ENCODE measurements at regions not wholly inside any gene's neighbourhood (a gene's known extent, or its start where the extent isn't known, plus 50 kb on each side); places are given as distances from the start of the nearest gene placed in this dataset.

DNA sequence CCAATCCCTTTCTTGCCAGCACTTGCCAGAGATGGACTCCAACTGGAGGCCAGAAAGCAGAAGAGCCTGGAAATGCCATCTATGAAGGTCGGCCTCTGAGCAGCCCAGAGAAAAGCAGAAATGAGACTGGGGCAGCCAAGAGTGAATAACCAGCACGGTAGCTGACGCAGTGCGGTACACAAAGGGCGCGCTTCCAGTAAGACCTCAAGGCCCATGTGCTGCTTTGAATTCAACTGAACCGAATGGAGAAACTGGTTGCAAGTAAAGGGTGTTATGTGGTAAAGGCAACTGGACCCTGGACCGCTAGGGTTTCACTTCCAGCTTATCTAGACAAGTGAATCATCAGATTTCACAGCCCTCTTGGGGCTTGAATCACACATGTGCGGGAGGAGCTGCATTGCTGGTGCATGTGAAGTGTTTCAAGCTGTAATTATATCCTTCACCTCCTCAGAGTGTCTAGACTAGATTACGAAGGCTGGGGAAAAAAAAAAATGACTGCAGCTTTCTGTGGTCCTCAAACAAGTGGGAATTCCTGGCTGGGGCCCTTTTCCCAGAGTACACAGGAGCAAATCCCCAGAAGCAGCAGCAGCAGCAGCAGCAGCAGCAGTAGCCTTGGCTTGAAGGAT is 128.9 kb downstream of the CCDC34 start:
- Histone ChIP-seq H3K4me1 (no peaks in the 10 kb centered on the region), H3K36me3 (no peaks in the 10 kb centered on the region), H3K4me3 (no peak overlapping the region), H3K27me3 (no peaks in the 10 kb centered on the region), H3K27ac (no peak overlapping the region), H3K9me3 (no peaks in the 10 kb centered on the region)
- TF ChIP-seq, protein P1, sequence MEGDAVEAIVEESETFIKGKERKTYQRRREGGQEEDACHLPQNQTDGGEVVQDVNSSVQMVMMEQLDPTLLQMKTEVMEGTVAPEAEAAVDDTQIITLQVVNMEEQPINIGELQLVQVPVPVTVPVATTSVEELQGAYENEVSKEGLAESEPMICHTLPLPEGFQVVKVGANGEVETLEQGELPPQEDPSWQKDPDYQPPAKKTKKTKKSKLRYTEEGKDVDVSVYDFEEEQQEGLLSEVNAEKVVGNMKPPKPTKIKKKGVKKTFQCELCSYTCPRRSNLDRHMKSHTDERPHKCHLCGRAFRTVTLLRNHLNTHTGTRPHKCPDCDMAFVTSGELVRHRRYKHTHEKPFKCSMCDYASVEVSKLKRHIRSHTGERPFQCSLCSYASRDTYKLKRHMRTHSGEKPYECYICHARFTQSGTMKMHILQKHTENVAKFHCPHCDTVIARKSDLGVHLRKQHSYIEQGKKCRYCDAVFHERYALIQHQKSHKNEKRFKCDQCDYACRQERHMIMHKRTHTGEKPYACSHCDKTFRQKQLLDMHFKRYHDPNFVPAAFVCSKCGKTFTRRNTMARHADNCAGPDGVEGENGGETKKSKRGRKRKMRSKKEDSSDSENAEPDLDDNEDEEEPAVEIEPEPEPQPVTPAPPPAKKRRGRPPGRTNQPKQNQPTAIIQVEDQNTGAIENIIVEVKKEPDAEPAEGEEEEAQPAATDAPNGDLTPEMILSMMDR (IDR thresholded peaks at IDR 0.05): no peak
- no peak for TF ChIP-seq POLR2A (IDR thresholded peaks at IDR 0.05)
- WGBS (ENCODE audit: insufficient coverage, low coverage, low lambda C conversion rate, missing lambda C conversion rate): 84% methylated on average over 10 of the region's 10 CpGs
- no peak for DNase-seq
- intact Hi-C loops (cut with DNase I): no loop called here
- ATAC-seq: no peak

- no peak for TF ChIP-seq POLR2A (IDR thresholded peaks at IDR 0.05)
- TF ChIP-seq, protein P1 (IDR thresholded peaks at IDR 0.05): no peak
- Histone ChIP-seq H3K9me3 (no peaks in the 10 kb centered on the region), H3K27ac (no peak overlapping the region), H3K4me3 (no peak overlapping the region), H3K4me1 (no peaks in the 10 kb centered on the region), H3K27me3 (no peaks in the 10 kb centered on the region), H3K36me3 (no peaks in the 10 kb centered on the region)
- 92% methylated on average over 1 of the region's 3 CpGs for WGBS (ENCODE audit: insufficient coverage, low coverage, low lambda C conversion rate, missing lambda C conversion rate)
- no peak for DNase-seq
- no peak for ATAC-seq
- intact Hi-C loops (cut with DNase I): no loop called here
These were observed 129.4 kb downstream of the CCDC34 start for GRCh38 chr11:27233654-27234042.

DNA sequence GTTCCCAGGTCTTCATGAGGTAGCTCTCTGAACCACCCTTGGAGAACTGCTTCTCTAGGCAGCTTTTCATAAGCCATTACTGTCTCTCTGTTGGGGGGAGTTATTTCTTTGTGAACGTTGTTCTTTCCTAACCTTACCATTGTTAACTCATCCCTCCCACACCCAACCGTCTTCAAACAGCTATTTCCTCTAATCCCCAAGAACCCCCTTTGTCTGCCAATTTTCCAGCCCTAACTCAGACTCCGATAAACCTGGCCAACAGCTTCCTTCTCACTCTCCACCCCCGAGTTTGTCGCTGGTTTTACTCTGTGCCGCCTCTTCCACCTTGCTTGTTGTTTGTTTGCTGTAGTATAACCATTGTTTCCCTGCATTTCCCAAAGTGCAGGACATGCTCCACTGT is 131.5 kb downstream of the CCDC34 start:
- H3K4me3 ChIP-seq: no peak overlapping the region
- intact Hi-C loops (cut with DNase I): no loop called here
- no peak for DNase-seq
- no peaks in the 10 kb centered on the region for H3K36me3 ChIP-seq
- no peak for TF ChIP-seq POLR2A (IDR thresholded peaks at IDR 0.05)
- TF ChIP-seq, protein P1 (IDR thresholded peaks at IDR 0.05): no peak
- H3K27me3 ChIP-seq: no peaks in the 10 kb centered on the region
- ATAC-seq: no peak
- 41% methylated on average over 6 of the region's 6 CpGs for WGBS (ENCODE audit: insufficient coverage, low coverage, low lambda C conversion rate, missing lambda C conversion rate)
- no peaks in the 10 kb centered on the region for H3K9me3 ChIP-seq
- H3K4me1 ChIP-seq: no peaks in the 10 kb centered on the region
- no peak overlapping the region for H3K27ac ChIP-seq

DNA sequence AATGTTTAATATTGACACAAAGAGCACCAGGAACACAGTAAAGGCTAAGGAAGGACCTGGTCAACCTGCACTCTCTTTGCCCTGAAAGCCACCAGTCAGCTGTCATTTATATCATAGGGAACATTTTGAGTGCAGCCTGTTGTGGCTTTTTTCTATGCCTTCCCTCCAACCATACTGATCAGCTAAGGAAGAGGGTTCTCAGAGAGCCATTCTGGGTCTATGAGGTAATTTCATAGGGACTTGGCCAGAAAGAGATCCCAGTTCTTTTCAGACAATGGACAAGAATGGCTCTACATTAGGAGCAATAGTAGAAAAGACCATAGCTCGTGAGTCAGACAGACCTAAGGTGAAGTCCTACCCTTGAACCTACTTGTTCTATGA is 132.8 kb downstream of the CCDC34 start:
- Histone ChIP-seq H3K36me3 (no peaks in the 10 kb centered on the region), H3K27me3 (no peaks in the 10 kb centered on the region), H3K9me3 (no peaks in the 10 kb centered on the region), H3K27ac (no peak overlapping the region), H3K4me1 (no peaks in the 10 kb centered on the region), H3K4me3 (no peak overlapping the region)
- DNase-seq (no peak), ATAC-seq (no peak)
- 75% methylated on average over 1 of the region's 1 CpG for WGBS (ENCODE audit: insufficient coverage, low coverage, low lambda C conversion rate, missing lambda C conversion rate)
- TF ChIP-seq, protein P1 (IDR thresholded peaks at IDR 0.05): no peak
- no peak for TF ChIP-seq POLR2A (IDR thresholded peaks at IDR 0.05)
- intact Hi-C loops (cut with DNase I): no loop called here
